ENCODE measurements at regions not wholly inside any gene's neighbourhood (a gene's known extent, or its start where the extent isn't known, plus 50 kb on each side); places are given as distances from the start of the nearest gene placed in this dataset.

DNA sequence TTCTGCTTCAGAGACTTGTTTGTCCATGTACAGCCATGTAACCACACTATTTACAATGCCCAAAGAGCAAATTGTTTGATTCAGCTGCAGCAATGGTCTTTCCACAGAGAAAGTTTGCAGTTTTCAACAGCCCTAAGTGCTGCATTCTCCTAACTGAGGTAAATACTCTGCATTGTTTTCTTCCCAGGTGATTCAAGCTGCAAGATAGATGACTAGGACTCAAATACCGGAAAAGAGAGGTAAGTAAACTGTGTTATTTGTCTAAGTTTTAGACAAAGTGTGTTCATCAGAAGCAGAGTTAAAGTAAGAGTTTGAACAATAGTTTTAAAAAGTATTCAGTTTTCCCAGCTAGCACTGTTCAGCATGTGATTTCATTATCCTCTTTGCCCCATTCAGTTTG, 1046.7 kb upstream of the C9orf72 start:
- TF ChIP-seq, protein P1, sequence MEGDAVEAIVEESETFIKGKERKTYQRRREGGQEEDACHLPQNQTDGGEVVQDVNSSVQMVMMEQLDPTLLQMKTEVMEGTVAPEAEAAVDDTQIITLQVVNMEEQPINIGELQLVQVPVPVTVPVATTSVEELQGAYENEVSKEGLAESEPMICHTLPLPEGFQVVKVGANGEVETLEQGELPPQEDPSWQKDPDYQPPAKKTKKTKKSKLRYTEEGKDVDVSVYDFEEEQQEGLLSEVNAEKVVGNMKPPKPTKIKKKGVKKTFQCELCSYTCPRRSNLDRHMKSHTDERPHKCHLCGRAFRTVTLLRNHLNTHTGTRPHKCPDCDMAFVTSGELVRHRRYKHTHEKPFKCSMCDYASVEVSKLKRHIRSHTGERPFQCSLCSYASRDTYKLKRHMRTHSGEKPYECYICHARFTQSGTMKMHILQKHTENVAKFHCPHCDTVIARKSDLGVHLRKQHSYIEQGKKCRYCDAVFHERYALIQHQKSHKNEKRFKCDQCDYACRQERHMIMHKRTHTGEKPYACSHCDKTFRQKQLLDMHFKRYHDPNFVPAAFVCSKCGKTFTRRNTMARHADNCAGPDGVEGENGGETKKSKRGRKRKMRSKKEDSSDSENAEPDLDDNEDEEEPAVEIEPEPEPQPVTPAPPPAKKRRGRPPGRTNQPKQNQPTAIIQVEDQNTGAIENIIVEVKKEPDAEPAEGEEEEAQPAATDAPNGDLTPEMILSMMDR (IDR thresholded peaks at IDR 0.05), result no peak
- no peak for TF ChIP-seq TCF7L2 (IDR thresholded peaks at IDR 0.05; ENCODE audit: low read depth, low read length)
- no peak for TF ChIP-seq SIN3A (IDR thresholded peaks at IDR 0.05; ENCODE audit: borderline replicate concordance, insufficient read depth, low read depth, low read length)
- TF ChIP-seq POLR2AphosphoS5 (IDR thresholded peaks at IDR 0.05; ENCODE audit: low read depth, low read length), result no peak
- TF ChIP-seq, protein P2, sequence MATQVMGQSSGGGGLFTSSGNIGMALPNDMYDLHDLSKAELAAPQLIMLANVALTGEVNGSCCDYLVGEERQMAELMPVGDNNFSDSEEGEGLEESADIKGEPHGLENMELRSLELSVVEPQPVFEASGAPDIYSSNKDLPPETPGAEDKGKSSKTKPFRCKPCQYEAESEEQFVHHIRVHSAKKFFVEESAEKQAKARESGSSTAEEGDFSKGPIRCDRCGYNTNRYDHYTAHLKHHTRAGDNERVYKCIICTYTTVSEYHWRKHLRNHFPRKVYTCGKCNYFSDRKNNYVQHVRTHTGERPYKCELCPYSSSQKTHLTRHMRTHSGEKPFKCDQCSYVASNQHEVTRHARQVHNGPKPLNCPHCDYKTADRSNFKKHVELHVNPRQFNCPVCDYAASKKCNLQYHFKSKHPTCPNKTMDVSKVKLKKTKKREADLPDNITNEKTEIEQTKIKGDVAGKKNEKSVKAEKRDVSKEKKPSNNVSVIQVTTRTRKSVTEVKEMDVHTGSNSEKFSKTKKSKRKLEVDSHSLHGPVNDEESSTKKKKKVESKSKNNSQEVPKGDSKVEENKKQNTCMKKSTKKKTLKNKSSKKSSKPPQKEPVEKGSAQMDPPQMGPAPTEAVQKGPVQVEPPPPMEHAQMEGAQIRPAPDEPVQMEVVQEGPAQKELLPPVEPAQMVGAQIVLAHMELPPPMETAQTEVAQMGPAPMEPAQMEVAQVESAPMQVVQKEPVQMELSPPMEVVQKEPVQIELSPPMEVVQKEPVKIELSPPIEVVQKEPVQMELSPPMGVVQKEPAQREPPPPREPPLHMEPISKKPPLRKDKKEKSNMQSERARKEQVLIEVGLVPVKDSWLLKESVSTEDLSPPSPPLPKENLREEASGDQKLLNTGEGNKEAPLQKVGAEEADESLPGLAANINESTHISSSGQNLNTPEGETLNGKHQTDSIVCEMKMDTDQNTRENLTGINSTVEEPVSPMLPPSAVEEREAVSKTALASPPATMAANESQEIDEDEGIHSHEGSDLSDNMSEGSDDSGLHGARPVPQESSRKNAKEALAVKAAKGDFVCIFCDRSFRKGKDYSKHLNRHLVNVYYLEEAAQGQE (IDR thresholded peaks at IDR 0.05; ENCODE audit: insufficient read depth in 1 of 2, low read depth in 2 of 2, low read length in 1 of 2), result no peak
